ENCODE measurements at regions not wholly inside any gene's neighbourhood (a gene's known extent, or its start where the extent isn't known, plus 50 kb on each side); places are given as distances from the start of the nearest gene placed in this dataset.

GRCh38 chr1:112337028-112337531, 58.9 kb upstream of the CTTNBP2NL start:
- TF ChIP-seq REST (IDR thresholded peaks at IDR 0.05; ENCODE audit: low read depth) = no peak
- no peak for TF ChIP-seq CREB1 (IDR thresholded peaks at IDR 0.05; ENCODE audit: low read depth)
- no peak for TF ChIP-seq YY1 (IDR thresholded peaks at IDR 0.05; ENCODE audit: low read depth)
- peak; percentile 57 for TF ChIP-seq RAD21 (IDR thresholded peaks at IDR 0.05; ENCODE audit: low read depth)

GRCh38 chr1:112341986-112342385, 54.0 kb upstream of the CTTNBP2NL start:
- TF ChIP-seq TCF12 (IDR thresholded peaks at IDR 0.05; ENCODE audit: low read depth) (no peak), CREB1 (IDR thresholded peaks at IDR 0.05; ENCODE audit: low read depth) (no peak), CEBPB (IDR thresholded peaks at IDR 0.05) (no peak), EP300 (IDR thresholded peaks at IDR 0.05; ENCODE audit: borderline replicate concordance) (no peak), TEAD4 (IDR thresholded peaks at IDR 0.05) (no peak), TAF1 (IDR thresholded peaks at IDR 0.05; ENCODE audit: low read depth) (no peak), NFIC (IDR thresholded peaks at IDR 0.05) (no peak), RAD21 (IDR thresholded peaks at IDR 0.05; ENCODE audit: low read depth) (no peak)
- TF ChIP-seq, protein P1, sequence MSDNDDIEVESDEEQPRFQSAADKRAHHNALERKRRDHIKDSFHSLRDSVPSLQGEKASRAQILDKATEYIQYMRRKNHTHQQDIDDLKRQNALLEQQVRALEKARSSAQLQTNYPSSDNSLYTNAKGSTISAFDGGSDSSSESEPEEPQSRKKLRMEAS (IDR thresholded peaks at IDR 0.05) = no peak

GRCh38 chr1:112342558-112342957, 53.5 kb upstream of the CTTNBP2NL start:
- TF ChIP-seq TAF1 (IDR thresholded peaks at IDR 0.05; ENCODE audit: low read depth) = no peak
- TF ChIP-seq CEBPB (IDR thresholded peaks at IDR 0.05) = no peak
- TF ChIP-seq TCF12 (IDR thresholded peaks at IDR 0.05; ENCODE audit: low read depth) = no peak
- TF ChIP-seq REST (IDR thresholded peaks at IDR 0.05; ENCODE audit: low read depth) = no peak
- TF ChIP-seq RAD21 (IDR thresholded peaks at IDR 0.05; ENCODE audit: low read depth) = no peak
- TF ChIP-seq YY1 (IDR thresholded peaks at IDR 0.05; ENCODE audit: low read depth) = no peak
- no peak for TF ChIP-seq EGR1 (IDR thresholded peaks at IDR 0.05)
- no peak for TF ChIP-seq ZBTB7A (IDR thresholded peaks at IDR 0.05; ENCODE audit: low read depth)
- TF ChIP-seq CREB1 (IDR thresholded peaks at IDR 0.05; ENCODE audit: low read depth) = no peak
- TF ChIP-seq, protein P1 (IDR thresholded peaks at IDR 0.05) = no peak
- TF ChIP-seq EP300 (IDR thresholded peaks at IDR 0.05; ENCODE audit: borderline replicate concordance) = no peak
- TF ChIP-seq NFIC (IDR thresholded peaks at IDR 0.05) = no peak
- TF ChIP-seq TEAD4 (IDR thresholded peaks at IDR 0.05) = no peak
- no peak for TF ChIP-seq FOXM1 (IDR thresholded peaks at IDR 0.05; ENCODE audit: borderline replicate concordance, low read depth)
- TF ChIP-seq, protein P2, sequence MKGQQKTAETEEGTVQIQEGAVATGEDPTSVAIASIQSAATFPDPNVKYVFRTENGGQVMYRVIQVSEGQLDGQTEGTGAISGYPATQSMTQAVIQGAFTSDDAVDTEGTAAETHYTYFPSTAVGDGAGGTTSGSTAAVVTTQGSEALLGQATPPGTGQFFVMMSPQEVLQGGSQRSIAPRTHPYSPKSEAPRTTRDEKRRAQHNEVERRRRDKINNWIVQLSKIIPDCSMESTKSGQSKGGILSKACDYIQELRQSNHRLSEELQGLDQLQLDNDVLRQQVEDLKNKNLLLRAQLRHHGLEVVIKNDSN (IDR thresholded peaks at IDR 0.05) = no peak

- no peak for TF ChIP-seq YY1 (IDR thresholded peaks at IDR 0.05; ENCODE audit: low read depth)
Observed at GRCh38 chr1:112344754-112345423, 51.1 kb upstream of the CTTNBP2NL start.

Measured in Ishikawa (cell line).